Skeletal muscle cell (primary cell): ENCODE measurements at regions not wholly inside any gene's neighbourhood (a gene's known extent, or its start where the extent isn't known, plus 50 kb on each side); places are given as distances from the start of the nearest gene placed in this dataset.

Experiments used
- DNase-seq: peaks from one replicate; pipeline ENCODE4 v3.0.0-alpha.2; 2010; ENCODE audit warnings: low read depth
- H3K4me3 ChIP-seq: 2 replicates; pipeline ENCODE4 v1.5.1; 2011; ENCODE audit warnings: low read depth, mild to moderate bottlenecking, control low read depth, low read length, moderate library complexity

DNA sequence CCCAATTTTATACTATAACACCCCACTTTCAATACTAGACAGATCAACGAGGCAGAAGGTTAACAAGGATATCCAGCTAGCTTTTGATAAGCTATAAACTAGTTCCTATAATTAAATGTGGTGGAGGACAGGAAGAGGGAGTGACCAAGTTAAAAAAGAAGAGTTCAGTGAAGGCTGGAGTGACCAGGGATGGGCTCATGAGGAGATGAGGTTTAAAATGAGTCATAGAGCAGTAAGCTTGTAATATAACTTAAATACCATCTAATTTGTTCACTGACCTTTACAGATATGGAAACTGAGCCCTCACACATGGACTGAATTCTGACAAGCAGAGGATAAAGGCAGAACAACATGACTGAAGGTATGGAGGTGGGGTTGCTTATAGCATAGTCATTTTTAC, 284.5 kb downstream of the SPATA31D1 start:
- H3K4me3 ChIP-seq: no peak overlapping the region
- DNase-seq: no peak

DNA sequence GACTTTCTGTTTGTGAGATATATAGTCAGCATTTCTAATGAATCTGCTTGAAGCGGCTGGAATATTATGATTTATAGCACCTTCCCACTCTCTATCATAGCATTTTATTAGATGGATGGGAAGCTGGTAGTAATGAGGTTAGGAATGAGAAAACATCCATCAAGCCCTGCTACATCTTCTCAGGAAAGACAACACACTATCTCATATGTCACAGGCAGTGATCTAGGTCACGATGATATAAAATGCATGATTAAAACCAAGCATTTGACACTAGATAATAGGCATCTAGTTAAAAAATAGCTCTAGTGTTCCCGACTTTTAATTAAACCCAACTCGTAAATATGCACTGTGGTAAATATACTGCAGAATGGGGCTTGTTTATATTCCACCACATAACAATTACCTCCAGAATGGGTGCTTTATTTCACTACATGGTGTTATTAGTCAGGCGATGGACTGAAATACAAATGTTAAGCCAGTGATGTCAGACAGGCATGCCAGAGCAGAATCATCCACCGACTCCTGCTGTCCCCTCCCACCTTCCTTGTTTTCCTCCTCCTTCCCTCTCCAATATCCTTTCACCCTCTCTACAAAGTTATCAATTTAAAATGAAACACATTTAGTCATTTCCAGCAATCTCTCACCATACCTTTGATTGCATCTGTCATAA, 286.8 kb downstream of the SPATA31D1 start:
- H3K4me3 ChIP-seq: no peak overlapping the region
- no peak for DNase-seq

DNA sequence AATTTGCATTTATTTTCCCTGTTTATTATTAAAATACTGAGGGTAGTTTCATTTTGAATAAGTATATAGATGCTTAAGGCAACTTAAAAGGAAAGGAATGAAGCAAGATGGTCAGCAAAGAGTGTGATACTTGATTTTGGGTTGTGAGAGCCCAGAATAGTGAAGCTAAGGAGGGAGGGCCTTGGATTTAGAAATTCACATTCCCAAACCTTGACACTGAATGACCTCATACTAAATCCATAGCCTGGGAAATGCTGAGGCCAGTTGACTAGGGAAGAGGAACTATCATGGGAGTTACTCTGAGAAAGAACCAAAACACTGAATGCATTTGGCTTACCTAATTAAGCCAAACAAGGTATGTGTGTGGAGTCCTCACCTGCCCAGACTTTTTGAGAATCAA, 292.5 kb downstream of the SPATA31D1 start:
- DNase-seq: no peak

DNA sequence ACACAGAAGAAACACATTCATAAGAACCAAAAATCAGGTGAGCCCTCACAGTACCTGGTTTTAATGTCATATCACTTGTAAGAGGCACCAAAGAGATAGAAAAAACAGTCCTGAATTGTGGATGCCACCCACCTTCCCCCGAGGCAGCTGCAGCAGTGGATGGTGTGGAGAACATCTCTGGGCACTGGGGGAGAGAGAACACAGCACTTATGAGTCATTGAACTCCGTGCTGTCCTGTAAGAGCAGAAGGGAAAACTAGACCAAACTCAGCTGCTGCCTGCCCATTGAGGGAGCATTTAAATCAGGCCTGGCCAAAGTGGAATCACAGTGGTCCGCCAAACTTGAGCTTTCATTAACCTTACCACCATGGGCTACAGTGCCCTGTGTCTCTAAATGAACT, 296.2 kb downstream of the SPATA31D1 start:
- H3K4me3 ChIP-seq: no peak overlapping the region
- DNase-seq: no peak

More for the DNA sequence above, 292.5 kb downstream of the SPATA31D1 start:
- no peak overlapping the region for H3K4me3 ChIP-seq

DNA sequence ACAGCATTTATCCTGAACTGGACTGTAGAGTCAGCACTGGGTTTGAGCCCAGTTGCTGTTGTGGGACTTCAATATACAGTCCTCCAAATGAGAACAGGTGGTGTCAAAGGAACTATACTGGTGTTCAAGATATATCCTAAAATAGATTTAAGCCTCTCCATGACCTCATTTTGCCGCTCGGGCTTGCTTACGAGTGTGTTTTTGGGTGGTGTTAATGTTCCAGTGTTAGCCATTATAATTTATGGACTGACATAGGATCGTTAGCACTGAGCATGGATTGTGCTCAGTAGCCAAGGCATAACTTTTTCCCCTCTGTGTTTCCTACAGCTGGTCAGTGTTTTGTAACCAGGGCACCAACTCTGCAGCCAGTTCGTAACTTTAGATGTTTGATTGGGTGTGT, 306.6 kb downstream of the SPATA31D1 start:
- H3K4me3 ChIP-seq: no peak overlapping the region
- no peak for DNase-seq

DNA sequence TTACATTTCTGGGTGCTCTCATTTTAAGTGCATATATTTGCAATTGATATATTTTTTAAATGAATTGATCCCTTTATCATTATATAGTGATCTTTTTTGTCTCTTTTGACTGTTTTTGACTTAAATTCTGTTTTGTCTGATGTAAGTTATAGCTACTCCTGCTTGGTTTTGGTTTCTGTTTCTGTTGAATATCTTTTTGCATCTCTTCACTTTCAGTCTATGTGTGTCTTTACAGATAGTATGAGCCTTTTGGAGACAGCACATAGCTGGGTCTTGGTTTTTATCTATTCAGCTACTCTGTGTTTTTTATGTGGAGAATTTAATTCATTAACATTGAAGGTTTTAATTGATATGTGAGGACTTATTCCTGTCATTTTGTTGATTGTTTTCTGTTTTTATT, 311.3 kb downstream of the SPATA31D1 start:
- H3K4me3 ChIP-seq: no peak overlapping the region
- DNase-seq: no peak

DNA sequence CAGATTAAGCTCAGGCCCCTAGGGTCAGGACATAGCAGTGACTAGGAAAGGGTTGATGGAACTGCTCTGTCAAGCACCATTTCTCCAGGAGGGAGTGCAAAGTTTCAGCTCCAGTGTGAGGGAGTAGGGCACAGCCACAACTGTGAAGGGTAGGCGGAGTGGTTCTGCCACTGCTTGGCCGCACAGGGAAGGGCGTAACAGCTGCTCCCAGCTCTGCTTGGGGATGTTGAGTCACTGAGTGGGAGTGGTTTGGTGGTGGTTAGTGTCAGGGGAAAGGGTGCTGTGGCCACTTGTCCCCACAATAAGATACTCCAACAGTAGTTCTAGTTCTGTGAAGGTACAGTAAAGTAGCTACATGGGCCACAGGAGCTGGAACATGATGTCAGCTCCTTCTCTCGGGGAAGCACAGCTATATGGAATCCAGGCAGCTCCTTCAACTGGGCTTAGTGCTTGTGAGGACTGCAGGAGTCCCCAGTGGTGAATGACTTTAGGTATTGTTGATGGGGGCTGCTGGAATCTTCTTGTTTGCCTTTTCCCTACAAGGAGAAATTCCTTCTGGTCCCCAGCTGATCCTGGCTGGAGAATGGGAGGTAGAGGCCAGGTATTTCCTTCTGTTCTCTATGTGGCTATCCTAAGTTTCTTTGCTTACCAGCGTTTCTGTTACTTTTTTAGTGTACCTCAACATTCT, 314.5 kb downstream of the SPATA31D1 start:
- DNase-seq: no peak
- no peak overlapping the region for H3K4me3 ChIP-seq

DNA sequence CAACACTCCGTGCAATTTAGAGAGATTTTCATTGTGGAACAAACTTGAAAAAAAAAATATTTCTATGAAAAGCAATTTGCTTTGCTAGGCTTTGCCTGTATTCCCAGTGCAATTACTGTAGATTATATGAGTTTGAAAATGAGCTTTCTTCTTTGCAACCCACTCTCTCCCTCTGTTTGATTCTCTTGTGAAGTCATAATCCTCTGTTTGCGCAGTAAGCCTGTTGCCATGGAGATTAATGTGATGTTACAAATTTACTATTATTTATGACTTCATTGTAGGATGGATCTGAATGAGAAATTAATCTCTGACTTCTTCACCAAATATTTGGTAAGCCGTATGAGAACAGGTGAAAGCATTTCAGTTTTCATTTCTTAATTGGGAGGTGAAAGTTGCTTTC, 320.3 kb downstream of the SPATA31D1 start:
- H3K4me3 ChIP-seq: no peak overlapping the region
- DNase-seq: no peak

DNA sequence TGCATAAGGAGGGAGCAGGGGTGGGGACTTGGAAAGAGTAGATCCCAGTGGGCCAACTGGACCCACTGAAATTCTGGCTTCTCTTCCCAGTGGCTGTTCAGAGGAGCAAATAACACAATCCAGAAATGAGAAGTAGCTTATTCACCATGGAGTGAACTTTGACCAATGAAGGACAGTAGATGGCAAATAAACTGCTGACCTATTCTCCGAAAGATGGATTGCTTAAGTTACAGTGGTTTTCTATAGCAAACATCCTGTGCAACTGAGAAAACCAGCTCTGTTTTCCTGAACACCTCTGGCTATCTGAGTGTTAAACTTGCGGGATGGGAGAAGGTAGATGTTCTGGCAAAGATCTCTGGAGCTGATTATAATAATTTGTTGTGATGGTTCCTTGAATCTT, 325.1 kb downstream of the SPATA31D1 start:
- no peak overlapping the region for H3K4me3 ChIP-seq
- DNase-seq: no peak

DNA sequence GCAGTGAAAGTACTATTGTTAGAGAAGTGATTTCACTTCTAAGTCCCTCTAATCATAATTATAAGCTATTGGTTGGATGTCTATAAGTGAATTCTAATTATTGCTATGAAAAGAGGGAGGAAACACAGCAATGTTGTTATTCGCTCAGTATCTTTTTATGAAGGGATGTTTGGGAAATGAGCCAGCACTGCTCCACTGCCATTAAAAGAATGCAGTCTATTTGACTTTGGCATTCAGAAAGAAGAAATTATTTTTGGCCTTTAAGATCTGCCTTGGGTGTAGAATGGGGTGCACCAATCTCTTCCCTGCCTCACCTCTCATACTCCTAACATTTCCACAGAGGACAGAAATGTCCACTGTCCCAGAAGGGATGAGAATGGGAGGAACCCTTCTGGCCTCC, 332.0 kb downstream of the SPATA31D1 start:
- DNase-seq: no peak
- H3K4me3 ChIP-seq: no peak overlapping the region

DNA sequence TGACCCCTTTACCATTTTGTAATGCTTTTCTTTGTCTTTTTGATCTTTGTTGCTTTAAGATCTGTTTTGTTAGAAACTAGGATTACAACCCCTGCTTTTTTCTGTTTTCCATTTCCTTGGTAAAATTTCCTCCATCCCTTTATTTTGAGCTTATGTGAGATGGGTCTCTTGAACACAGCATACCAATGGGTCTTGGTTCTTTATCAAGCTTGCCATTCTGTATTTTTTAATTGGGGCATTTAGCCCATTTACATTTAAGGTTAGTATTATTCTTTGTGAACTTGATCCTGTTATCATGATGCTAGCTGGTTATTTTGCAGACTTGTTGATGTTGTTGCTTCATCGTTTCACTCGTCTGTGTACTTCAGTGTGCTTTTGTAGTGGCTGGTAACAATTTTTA, 337.3 kb downstream of the SPATA31D1 start:
- DNase-seq: no peak
- H3K4me3 ChIP-seq: no peak overlapping the region

DNA sequence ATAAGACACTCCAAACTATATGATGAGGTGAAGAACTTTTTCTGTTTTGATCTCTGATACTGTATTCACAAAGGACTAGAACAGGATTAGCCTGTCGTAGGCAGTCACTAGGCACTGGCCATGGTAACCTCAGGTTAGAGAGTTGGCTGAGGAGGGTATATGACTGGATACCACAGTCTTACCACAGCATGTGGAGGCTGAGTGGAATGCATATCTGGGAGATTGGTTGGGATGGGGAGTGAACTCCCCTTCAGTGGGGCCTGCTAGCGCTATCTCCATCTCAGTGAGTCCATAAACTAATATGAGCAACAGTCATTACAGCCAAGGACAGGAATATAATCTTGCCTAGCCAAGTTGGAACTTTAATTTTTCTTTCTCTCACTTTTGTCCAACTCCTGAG, 339.1 kb downstream of the SPATA31D1 start:
- DNase-seq: no peak
- H3K4me3 ChIP-seq: no peak overlapping the region

DNA sequence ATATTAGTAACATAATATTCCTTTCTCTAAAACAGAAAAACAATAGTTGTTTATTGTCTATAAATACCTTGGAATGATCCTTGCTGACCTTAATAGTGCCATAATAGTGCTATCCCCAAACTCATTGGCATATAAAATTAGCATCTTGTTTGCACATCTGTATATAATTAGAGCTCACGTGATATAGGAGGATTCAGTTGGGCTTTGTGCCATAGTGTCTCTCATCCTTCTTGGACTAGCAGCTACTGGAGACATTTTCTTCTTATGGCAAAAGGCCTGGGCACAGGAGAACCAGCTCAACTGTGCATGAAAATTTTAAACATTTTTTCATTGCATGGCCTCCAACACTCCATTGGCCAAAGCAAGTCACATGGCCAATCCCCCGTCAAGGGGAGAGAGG, 342.5 kb downstream of the SPATA31D1 start:
- no peak for DNase-seq
- H3K4me3 ChIP-seq: no peak overlapping the region

DNA sequence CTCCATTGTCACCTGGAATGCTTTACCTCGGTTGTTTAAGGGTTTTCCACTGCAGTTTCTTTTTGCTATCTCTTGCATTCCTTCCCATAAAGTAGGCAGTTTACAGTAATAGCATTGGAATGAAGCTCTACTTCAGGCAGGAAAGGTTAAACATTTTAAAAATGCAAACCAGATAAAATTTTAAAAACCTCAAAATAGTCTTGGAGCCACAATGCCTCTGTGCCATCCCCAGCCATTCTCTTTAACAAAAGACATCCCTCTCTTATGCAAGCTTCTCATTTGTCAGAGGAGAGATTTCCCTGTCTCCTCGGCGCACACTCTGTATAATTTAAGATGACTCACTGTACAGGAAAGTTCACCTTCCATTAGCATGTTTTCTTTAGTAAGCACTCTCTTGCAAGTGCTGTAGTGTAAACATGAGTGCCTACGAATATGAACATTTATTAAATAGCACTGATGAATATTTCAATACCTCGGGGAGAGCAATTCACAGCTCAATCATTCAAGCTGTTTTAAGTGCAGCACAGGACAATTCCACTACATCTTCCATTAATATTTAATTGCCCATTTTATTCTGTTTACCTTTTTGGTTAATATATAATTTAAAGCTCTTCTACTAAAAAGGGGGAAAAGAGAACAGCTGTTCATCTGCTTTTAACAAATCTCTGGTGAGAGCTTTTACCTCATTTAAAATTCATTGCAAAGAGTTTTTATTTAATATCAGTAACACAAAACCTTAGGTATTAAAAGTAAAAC, 343.6 kb downstream of the SPATA31D1 start:
- H3K4me3 ChIP-seq: no peak overlapping the region
- peak; percentile 52 for DNase-seq

DNA sequence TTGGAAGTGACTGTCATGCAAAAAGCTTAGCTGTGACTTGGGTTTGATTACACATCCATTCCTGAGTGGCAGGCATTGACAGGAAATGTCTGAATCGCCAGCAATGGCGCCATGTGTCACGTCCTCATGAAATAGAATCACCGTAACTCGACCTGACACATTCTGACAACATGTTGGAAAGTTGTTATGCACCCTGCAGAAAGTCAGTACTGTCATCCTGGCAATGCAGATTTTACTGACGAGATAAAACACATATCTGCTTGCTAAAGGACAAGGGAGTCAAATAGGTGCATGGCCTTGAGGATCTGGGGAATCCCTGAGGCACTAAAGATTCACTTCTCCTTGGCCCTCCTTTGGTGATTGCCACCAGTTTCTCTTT, 344.2 kb downstream of the SPATA31D1 start:
- no peak overlapping the region for H3K4me3 ChIP-seq
- no peak for DNase-seq

DNA sequence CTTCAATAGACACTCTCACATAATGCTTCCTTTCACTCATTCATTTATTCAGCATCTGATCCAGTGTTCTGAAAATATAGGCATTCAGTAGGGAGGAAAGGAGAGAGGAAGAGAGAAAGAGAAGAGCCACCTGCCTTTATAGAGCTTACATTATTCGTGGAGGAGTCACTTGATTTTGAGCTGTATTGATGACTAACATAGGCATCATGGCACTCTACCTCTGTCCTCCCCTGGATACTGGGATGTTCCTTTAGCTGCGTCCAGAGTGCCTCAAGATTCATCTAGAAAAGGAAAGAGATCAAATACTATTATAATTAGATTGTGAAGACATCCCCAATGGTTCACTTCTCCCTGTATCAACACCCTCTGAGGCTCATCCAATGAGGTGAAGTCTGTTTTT, 345.1 kb downstream of the SPATA31D1 start:
- no peak for DNase-seq
- no peak overlapping the region for H3K4me3 ChIP-seq

DNA sequence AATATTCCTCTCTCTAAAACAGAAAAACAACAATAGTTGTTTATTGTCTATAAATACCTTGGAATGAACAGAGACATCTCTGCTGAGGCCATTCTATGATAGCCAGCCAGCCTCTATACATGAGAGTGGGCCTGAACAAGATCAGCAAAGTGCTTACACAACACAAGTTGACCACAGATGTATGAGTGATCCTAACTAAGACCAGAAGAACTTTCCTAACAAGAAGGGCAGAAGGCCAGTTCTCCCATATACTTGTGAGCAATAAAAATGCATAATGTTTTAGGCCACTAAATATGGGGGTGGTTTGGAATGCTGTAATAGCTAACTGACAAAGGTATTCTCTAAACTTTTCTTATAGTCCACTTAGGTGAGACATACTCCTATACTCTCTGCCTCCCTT, 345.7 kb downstream of the SPATA31D1 start:
- H3K4me3 ChIP-seq: no peak overlapping the region
- peak; percentile 38 for DNase-seq

DNA sequence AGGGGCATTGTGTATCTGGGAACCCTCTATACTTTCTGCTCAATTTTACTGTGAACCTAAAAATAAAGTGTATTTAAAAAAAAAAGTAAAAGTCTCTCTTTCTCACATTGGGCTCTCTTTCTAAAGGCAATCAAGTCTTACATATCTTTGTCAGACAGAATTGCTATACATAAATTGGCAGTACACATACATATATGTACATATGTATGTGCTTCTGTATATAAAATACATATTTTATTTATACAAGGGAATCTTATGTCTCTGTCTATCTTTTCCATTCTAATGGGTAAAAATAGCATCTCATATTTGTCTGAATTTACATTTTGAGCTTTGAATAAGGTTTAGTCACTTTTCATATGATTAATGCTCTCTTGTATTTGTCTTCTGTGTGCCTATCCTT, 348.8 kb downstream of the SPATA31D1 start:
- no peak for DNase-seq
- no peak overlapping the region for H3K4me3 ChIP-seq

DNA sequence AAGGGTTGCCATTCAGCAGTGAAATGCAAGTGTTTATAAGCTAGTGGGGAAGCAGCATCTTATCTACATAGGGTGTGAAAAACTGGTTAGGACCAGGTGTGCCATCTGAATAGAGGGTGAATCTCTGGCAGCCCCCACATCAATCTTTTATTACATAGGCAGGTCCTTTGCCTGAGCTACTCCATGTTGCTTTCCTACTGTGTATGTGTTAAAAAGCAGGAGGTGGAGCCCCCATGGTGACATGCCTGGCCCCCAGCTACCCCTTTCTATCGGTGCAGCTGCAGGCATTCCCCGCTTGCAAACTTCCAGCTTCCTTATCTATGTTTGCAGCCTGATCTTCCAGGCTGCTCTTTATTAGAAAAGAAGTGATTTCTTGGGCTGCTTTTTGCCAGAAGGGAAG, 353.5 kb downstream of the SPATA31D1 start:
- no peak overlapping the region for H3K4me3 ChIP-seq
- no peak for DNase-seq

DNA sequence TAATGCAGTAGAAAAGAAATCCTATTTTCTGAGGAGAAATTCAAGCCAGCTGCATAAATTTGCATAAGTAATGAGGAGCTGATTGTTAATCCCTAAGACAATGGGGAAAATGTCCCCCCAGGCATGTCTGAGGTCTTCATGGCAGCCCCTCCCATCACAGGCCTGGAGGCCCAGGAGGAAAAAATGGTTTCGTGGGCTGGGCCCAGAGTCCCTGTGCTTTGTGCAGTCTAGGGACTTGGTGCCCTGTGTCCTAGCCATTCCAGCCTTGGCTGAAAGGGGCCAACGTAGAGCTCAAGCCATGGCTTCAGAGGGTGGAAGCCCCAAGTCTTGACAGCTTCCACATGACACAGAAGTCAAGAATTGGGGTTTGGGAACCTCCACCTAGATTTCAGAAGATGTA, 357.5 kb downstream of the SPATA31D1 start:
- no peak for DNase-seq
- no peak overlapping the region for H3K4me3 ChIP-seq
